ENCODE measurements at regions not wholly inside any gene's neighbourhood (a gene's known extent, or its start where the extent isn't known, plus 50 kb on each side); places are given as distances from the start of the nearest gene placed in this dataset.

DNA sequence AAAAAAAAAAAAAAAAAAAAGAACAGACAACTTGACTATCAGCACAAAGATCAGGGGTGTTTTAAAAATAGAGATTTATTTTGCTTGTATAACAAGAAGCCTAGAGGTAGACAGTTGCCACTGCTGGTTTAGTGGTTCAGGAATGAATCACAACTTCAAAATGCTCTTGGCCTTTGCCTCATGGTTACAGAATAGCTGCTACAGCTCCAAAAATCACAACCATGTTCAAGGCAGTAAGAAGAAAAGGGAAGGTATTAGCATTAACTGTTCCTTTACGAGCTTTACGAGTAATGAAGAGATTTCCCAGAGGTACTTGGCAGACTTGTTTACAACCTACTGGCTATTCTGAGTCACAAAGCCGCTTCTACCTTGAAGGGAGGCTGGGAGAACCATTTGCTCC, 52.5 kb upstream of the PPM1J start:
- CTCF ChIA-PET, result interaction anchor here (0.7 kb wide), 1 partner anchor 23 kb away, joined by 3 read pairs; no protein-coding TSS in a partner anchor
- TF ChIP-seq ZNF768 (tag by site-specific recombination; IDR thresholded peaks at IDR 0.05) (no peak), SETDB1 (IDR thresholded peaks at IDR 0.05; ENCODE audit: insufficient read length, low read length) (peak; percentile 44), ZNF580 (tag by site-specific recombination; IDR thresholded peaks at IDR 0.05) (0 out of 2 replicates have a peak, but pooled peaks have one; percentile 14)

More for the DNA sequence above, 52.5 kb upstream of the PPM1J start:
- POLR2A ChIA-PET, result no interaction called here
- Histone ChIP-seq H3K27ac (ENCODE audit: extremely low read depth, low read depth, low read length) (no peak overlapping the region), H3K9me3 (ENCODE audit: control insufficient read depth, insufficient read depth, low read depth, low read length) (no peaks in the 10 kb centered on the region), H3K4me3 (ENCODE audit: low read depth, low read length) (no peak overlapping the region), H3K36me3 (ENCODE audit: control insufficient read depth in 2 of 2, insufficient read depth in 1 of 2, low read length in 2 of 2) (no peaks in the 10 kb centered on the region), H3K4me1 (ENCODE audit: control insufficient read depth, insufficient read depth, low read length) (no peaks in the 10 kb centered on the region)

Data from HEK293 (cell line).